SK-N-SH (cell line): ENCODE measurements at regions not wholly inside any gene's neighbourhood (a gene's known extent, or its start where the extent isn't known, plus 50 kb on each side); places are given as distances from the start of the nearest gene placed in this dataset.
A peak's percentile ranks its signal among the peaks of the same experiment; 100 is the strongest.

Experiments
- CTCF ChIA-PET: fragments of 300-600, 350-600 bp; formaldehyde crosslinking; extraction: SDS; loops from one replicate; lab custom pipeline; 2021; lab: Yijun Ruan, JAX
- POLR2A ChIA-PET: fragments of 350-600 bp; sonication (Branson Sonifier 250); formaldehyde crosslinking; extraction: SDS; loops from one replicate; lab custom pipeline; 2020; ENCODE audit warnings: antibody characterized with exemption, inconsistent platforms; lab: Yijun Ruan, JAX
- DNase-seq: peaks from one replicate; pipeline ENCODE4 v3.0.0; 2012
- H2AFZ ChIP-seq: fragments of 200-600 bp; sonication (generic); 2 replicates; pipeline ENCODE4 v1.8.1; 2016; ENCODE audit warnings: antibody characterized with exemption, mild to moderate bottlenecking, low read depth
- H3F3A ChIP-seq: fragments of 200-600 bp; sonication (generic); replicated peaks from 2 replicates; pipeline ENCODE3; 2016; ENCODE audit warnings: antibody characterized with exemption, mild to moderate bottlenecking; ENCODE audit not compliant: insufficient read depth
- H3K27ac ChIP-seq, 2 experiments: fragments of 200-500 bp in 1 of 2; fragments of 200-600 bp in 1 of 2; sonication (Bioruptor generic) in 1 of 2; sonication (generic), shearing (Covaris generic) in 1 of 2; 2 replicates each; pipeline versions ENCODE4 v1.5.1 to v1.6.1; 2014 to 2016; ENCODE audit warnings: low read depth in 2 of 2, inconsistent platforms in 1 of 2, low read length in 1 of 2, mild to moderate bottlenecking in 1 of 2, mixed read lengths in 1 of 2
- H3K27me3 ChIP-seq: fragments of 200-600 bp; sonication (generic), shearing (Covaris generic); 2 replicates; pipeline ENCODE4 v1.6.1; 2016; ENCODE audit warnings: mixed run types; ENCODE audit not compliant: insufficient read depth
- H3K36me3 ChIP-seq, 2 experiments: fragments of 200-500 bp in 1 of 2; fragments of 200-600 bp in 1 of 2; sonication (Bioruptor generic) in 1 of 2; sonication (generic) in 1 of 2; replicated peaks in 1 of 2; 2 replicates each; pipeline versions ENCODE3 to v1.5.1; 2014 to 2016; ENCODE audit warnings: low read length in 1 of 2, mild to moderate bottlenecking in 1 of 2; ENCODE audit not compliant: insufficient read depth in 2 of 2, control insufficient read depth in 1 of 2
- H3K4me1 ChIP-seq, 2 experiments: fragments of 200-500 bp in 1 of 2; fragments of 200-600 bp in 1 of 2; sonication (Bioruptor generic) in 1 of 2; sonication (generic), shearing (Covaris generic) in 1 of 2; 2 replicates each; pipeline versions ENCODE4 v1.5.1 to v1.6.1; 2014 to 2016; ENCODE audit warnings: low read depth in 1 of 2, low read length in 1 of 2, mixed run types in 1 of 2; ENCODE audit not compliant: insufficient read depth in 2 of 2, control insufficient read depth in 1 of 2
- H3K4me2 ChIP-seq: fragments of 200-600 bp; sonication (generic), shearing (Covaris generic); 2 replicates; pipeline ENCODE4 v1.6.1; 2017; ENCODE audit warnings: mixed run types
- H3K4me3 ChIP-seq, 2 experiments: fragments of 200-500 bp in 1 of 2; fragments of 200-600 bp in 1 of 2; sonication (Bioruptor generic) in 1 of 2; sonication (generic), shearing (Covaris generic) in 1 of 2; 2 replicates each; pipeline versions ENCODE4 v1.5.1 to v1.8.1; 2014 to 2016; ENCODE audit warnings: low read depth in 2 of 2, inconsistent platforms in 1 of 2, low read length in 1 of 2, mild to moderate bottlenecking in 1 of 2, mixed read lengths in 1 of 2, moderate library complexity in 1 of 2
- H3K79me2 ChIP-seq: fragments of 200-600 bp; sonication (generic); 2 replicates; pipeline ENCODE4 v1.8.1; 2017; ENCODE audit warnings: mild to moderate bottlenecking; ENCODE audit not compliant: insufficient read depth
- H3K9ac ChIP-seq: fragments of 200-600 bp; sonication (generic); 2 replicates; pipeline ENCODE4 v1.6.1; 2017; ENCODE audit warnings: mixed run types
- H3K9me2 ChIP-seq: fragments of 200-600 bp; sonication (generic); 2 replicates; pipeline ENCODE4 v1.6.1; 2017; ENCODE audit warnings: mixed run types
- H3K9me3 ChIP-seq: fragments of 200-600 bp; sonication (generic); 2 replicates; pipeline ENCODE4 v1.6.1; 2017; ENCODE audit warnings: mixed run types, mild to moderate bottlenecking, moderate library complexity
- H4K20me1 ChIP-seq: fragments of 200-600 bp; sonication (generic); 2 replicates; pipeline ENCODE4 v1.6.1; 2017; ENCODE audit warnings: mild to moderate bottlenecking, mixed run types; ENCODE audit not compliant: insufficient read depth
- CTCF ChIP-seq: fragments of 200-600 bp; sonication (generic); IDR thresholded peaks from 2 replicates; pipeline ENCODE4 v1.6.1; 2017; ENCODE audit warnings: antibody characterized with exemption, mild to moderate bottlenecking, moderate library complexity
- EP300 ChIP-seq, 2 experiments: IDR thresholded peaks; 2 replicates each; pipeline versions ENCODE4 v1.4.0 to v1.6.1; 2012; ENCODE audit warnings: borderline replicate concordance in 1 of 2, low read depth in 1 of 2, low read length in 1 of 2
- FOSL2 ChIP-seq: IDR thresholded peaks from 2 replicates; pipeline ENCODE4 v1.4.0; 2012; ENCODE audit warnings: low read depth, mild to moderate bottlenecking, moderate library complexity, borderline replicate concordance
- FOXM1 ChIP-seq: IDR thresholded peaks from 2 replicates; pipeline ENCODE4 v1.4.0; 2012; ENCODE audit warnings: low read depth, mild to moderate bottlenecking
- GABPA ChIP-seq: IDR thresholded peaks from 2 replicates; pipeline ENCODE4 v1.4.0; 2012; ENCODE audit warnings: low read depth, mild to moderate bottlenecking
- JUND ChIP-seq: IDR thresholded peaks from 2 replicates; pipeline ENCODE4 v1.4.0; 2012
- MAX ChIP-seq: IDR thresholded peaks from 2 replicates; pipeline ENCODE4 v1.4.0; 2012; ENCODE audit warnings: low read depth
- MEF2A ChIP-seq: IDR thresholded peaks from 2 replicates; pipeline ENCODE4 v1.4.0; 2012; ENCODE audit warnings: low read depth, borderline replicate concordance
- MXI1 ChIP-seq: IDR thresholded peaks from 2 replicates; pipeline ENCODE4 v1.6.1; 2012; ENCODE audit warnings: mild to moderate bottlenecking, low read depth, low read length, improper control_type of control experiment
- NFIC ChIP-seq: IDR thresholded peaks from 2 replicates; pipeline ENCODE4 v1.4.0; 2012; ENCODE audit warnings: borderline replicate concordance
- NRF1 ChIP-seq: IDR thresholded peaks from 2 replicates; pipeline ENCODE4 v1.6.1; 2012; ENCODE audit warnings: low read depth, mild to moderate bottlenecking, low read length
- RAD21 ChIP-seq: IDR thresholded peaks from 2 replicates; pipeline ENCODE4 v1.6.1; 2012; ENCODE audit warnings: mild to moderate bottlenecking, low read length
- RCOR1 ChIP-seq: fragments of 150-350 bp; IDR thresholded peaks from 2 replicates; pipeline ENCODE4 v1.6.1; 2017; ENCODE audit warnings: antibody characterized with exemption, low read length
- RFX5 ChIP-seq: IDR thresholded peaks from 2 replicates; pipeline ENCODE4 v1.6.1; 2012; ENCODE audit warnings: mild to moderate bottlenecking, improper control_type of control experiment, low read length
- RXRA ChIP-seq: IDR thresholded peaks from 2 replicates; pipeline ENCODE4 v1.4.0; 2012; ENCODE audit warnings: low read depth, mild to moderate bottlenecking, borderline replicate concordance
- SMC3 ChIP-seq: IDR thresholded peaks from 2 replicates; pipeline ENCODE4 v1.6.1; 2012; ENCODE audit warnings: low read depth, low read length, improper control_type of control experiment
- TEAD4 ChIP-seq: IDR thresholded peaks from 2 replicates; pipeline ENCODE4 v1.4.0; 2012; ENCODE audit warnings: mild to moderate bottlenecking, borderline replicate concordance; ENCODE audit not compliant: insufficient read depth
- USF1 ChIP-seq: IDR thresholded peaks from 2 replicates; pipeline ENCODE4 v1.4.0; 2012; ENCODE audit warnings: low read depth, borderline replicate concordance
- YY1 ChIP-seq: IDR thresholded peaks from 2 replicates; pipeline ENCODE4 v1.4.0; 2012; ENCODE audit warnings: low read depth, mild to moderate bottlenecking
- ZBTB33 ChIP-seq: IDR thresholded peaks from 2 replicates; pipeline ENCODE4 v1.4.0; 2012; ENCODE audit warnings: low read depth, borderline replicate concordance
- WGBS: methylation state at CpG from one replicate; pipeline ENCODE4 v1.1.6; 2017; ENCODE audit warnings: low lambda C conversion rate; 5-methylcytosine and 5-hydroxymethylcytosine counted together

GRCh38 chr6:111983193-111983592 lies 70.7 kb upstream of the CCN6 start (continued):
- TF ChIP-seq USF1: no peak
- TF ChIP-seq, all 33 proteins: peak for 0

- Histone ChIP-seq H3K27ac (peak overlapping the region in 1 of 2 experiments; percentile 90; a peak in 1 of 4 replicates), H3K9me2 (no peaks in the 10 kb centered on the region), H3F3A (peaks cover 12% of the 10 kb centered on the region), H2AFZ (no peak overlapping the region), H3K4me3 (no peak overlapping the region), H3K79me2 (no peaks in the 10 kb centered on the region), H3K9me3 (no peaks in the 10 kb centered on the region), H3K27me3 (no peaks in the 10 kb centered on the region), H3K4me1 (peaks cover 0 to 11% of the 10 kb centered on the region in 2 experiments; a peak in 1 of 4 replicates), H4K20me1 (no peaks in the 10 kb centered on the region), H3K9ac (no peak overlapping the region), H3K36me3 (no peaks in the 10 kb centered on the region), H3K4me2 (no peak overlapping the region)
- WGBS: 100% methylated on average over 2 of the region's 4 CpGs
- ChIA-PET CTCF (interaction anchor here (1.0 to 1.3 kb wide), 3 partner anchors 11 to 274 kb away, joined by 3 to 4 read pairs (median 3); no protein-coding TSS in a partner anchor), POLR2A (no interaction called here)
- DNase-seq: no peak
- no peak for TF ChIP-seq RFX5
- TF ChIP-seq FOXM1: no peak
- no peak for TF ChIP-seq NRF1
- TF ChIP-seq TEAD4: no peak
- TF ChIP-seq FOSL2: no peak
- no peak for TF ChIP-seq CTCF
- no peak for TF ChIP-seq JUND
- no peak for TF ChIP-seq MAX
- TF ChIP-seq ZBTB33: no peak
- TF ChIP-seq YY1: no peak
- TF ChIP-seq MEF2A: no peak
- TF ChIP-seq MXI1: no peak
- no peak for TF ChIP-seq USF1
- TF ChIP-seq EP300 (IDR thresholded peaks at IDR 0.05; ENCODE audit: borderline replicate concordance in 1 of 2, low read depth in 1 of 2, low read length in 1 of 2): no peak
- TF ChIP-seq RAD21: no peak
- TF ChIP-seq NFIC: no peak
- no peak for TF ChIP-seq GABPA
- TF ChIP-seq SMC3: no peak
- TF ChIP-seq RXRA: no peak
- no peak for TF ChIP-seq RCOR1
These were observed 69.8 kb upstream of the CCN6 start for GRCh38 chr6:111984081-111984480.
